ENCODE measurements at regions not wholly inside any gene's neighbourhood (a gene's known extent, or its start where the extent isn't known, plus 50 kb on each side); places are given as distances from the start of the nearest gene placed in this dataset.

DNA sequence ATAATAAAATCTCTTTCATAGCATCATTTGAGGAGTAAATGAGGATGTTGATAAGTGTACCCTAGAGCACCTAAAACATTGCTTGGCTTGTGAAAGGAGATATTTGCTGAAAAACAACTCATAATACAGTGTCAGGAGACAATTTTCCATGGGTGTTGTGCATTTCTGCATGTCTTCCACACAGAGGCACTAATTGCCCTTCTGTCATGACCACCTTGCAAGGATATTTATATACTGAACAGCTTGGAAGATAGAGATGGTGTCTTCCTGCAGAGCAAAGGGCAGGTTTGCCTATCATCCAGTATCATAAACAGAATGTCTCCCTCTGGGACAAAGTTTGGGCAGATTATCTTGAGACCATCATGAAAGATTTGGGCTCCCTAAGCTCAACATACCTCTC, 495.2 kb upstream of the LRRN3 start:
- no peak overlapping the region for H3K4me3 ChIP-seq (ENCODE audit: low read depth, low read length)
- TF ChIP-seq, protein P1, sequence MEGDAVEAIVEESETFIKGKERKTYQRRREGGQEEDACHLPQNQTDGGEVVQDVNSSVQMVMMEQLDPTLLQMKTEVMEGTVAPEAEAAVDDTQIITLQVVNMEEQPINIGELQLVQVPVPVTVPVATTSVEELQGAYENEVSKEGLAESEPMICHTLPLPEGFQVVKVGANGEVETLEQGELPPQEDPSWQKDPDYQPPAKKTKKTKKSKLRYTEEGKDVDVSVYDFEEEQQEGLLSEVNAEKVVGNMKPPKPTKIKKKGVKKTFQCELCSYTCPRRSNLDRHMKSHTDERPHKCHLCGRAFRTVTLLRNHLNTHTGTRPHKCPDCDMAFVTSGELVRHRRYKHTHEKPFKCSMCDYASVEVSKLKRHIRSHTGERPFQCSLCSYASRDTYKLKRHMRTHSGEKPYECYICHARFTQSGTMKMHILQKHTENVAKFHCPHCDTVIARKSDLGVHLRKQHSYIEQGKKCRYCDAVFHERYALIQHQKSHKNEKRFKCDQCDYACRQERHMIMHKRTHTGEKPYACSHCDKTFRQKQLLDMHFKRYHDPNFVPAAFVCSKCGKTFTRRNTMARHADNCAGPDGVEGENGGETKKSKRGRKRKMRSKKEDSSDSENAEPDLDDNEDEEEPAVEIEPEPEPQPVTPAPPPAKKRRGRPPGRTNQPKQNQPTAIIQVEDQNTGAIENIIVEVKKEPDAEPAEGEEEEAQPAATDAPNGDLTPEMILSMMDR (conservative IDR thresholded peaks at IDR 0.05; ENCODE audit: low read depth, low read length) = peak; percentile 7

DNA sequence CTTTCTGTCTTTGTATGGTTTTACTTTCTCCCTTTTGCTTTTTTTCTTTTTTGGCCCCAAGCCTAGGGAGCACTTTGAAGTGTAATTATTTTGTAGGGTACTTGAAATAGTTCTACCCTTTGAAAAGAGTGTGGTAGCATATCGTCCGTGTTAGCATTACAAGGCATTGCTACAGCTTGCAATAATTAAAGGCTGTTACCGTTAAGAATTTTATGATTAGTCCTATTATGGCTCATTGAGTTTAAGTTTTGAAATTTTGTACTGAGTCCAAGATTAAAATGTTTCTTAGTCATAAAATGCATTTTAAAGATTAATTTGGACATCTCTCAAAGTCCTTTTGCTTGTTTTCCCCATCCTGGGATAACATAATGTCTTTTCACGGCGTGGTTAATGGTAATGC, 490.0 kb upstream of the LRRN3 start:
- H3K4me3 ChIP-seq (ENCODE audit: low read depth, low read length) = no peak overlapping the region
- TF ChIP-seq, protein P1 (conservative IDR thresholded peaks at IDR 0.05; ENCODE audit: low read depth, low read length) = no peak
- no peak for DNase-seq (ENCODE audit: low read depth)

More for the DNA sequence above, 495.2 kb upstream of the LRRN3 start:
- no peak for DNase-seq (ENCODE audit: low read depth)

DNA sequence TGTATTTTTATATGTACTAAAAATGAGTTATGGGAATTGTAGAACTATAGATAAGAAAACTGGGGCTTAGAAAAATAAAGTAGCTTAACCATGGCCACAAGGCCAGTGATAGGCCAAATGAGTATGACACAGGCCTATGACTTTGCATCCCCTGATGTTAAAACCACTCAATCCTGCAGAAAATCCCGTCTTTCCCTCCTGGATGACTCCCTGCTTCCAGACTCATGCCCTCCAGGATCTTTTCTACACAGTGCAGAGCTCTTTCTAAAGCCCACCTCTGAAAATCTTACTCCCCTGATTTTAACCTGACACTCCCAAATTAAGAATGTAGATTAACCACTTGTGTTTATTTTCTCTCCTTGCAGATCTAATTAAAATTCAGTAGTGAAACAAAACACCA, 489.2 kb upstream of the LRRN3 start:
- H3K4me3 ChIP-seq (ENCODE audit: low read depth, low read length) = no peak overlapping the region
- TF ChIP-seq, protein P1 (conservative IDR thresholded peaks at IDR 0.05; ENCODE audit: low read depth, low read length) = no peak
- DNase-seq (ENCODE audit: low read depth) = no peak

DNA sequence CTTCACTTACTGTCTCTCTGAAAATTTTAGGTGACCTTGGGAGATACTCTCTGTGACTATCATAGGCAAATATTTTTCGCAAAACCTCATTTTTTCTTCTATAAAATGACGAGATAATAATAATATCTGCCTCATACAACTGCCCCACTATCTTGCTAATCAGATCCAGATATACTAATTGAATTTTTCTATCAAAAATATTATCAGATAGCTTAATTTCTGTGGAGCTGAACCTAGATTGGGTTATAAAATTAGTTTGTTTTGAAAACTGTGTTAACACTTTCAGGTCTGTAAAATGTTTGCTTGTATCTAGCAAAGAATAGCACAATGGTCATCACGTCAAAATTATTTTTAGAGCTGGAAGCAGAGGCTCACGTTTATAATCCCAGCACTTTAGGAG, 486.7 kb upstream of the LRRN3 start:
- TF ChIP-seq, protein P1 (conservative IDR thresholded peaks at IDR 0.05; ENCODE audit: low read depth, low read length) = no peak
- DNase-seq (ENCODE audit: low read depth) = no peak

DNA sequence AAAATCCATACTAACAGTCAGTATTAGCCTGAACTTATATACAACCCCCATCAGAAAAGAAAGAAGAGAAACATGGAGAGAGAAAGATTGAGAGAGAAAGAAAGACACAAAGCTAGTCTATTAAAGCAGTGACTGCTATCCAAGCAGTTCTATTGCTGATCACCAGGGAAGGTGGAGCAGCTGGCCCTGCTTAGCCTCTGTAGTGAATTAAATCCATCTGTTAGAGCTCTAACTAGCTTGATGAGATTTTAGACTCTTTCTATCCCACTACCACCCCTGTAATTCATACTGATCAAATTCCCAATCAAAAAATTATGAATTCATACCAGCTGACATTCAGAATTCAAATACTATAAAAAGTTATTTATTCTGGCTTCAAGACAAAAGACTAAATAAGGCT, 486.0 kb upstream of the LRRN3 start:
- no peak overlapping the region for H3K4me3 ChIP-seq (ENCODE audit: low read depth, low read length)
- no peak for DNase-seq (ENCODE audit: low read depth)
- TF ChIP-seq, protein P1 (conservative IDR thresholded peaks at IDR 0.05; ENCODE audit: low read depth, low read length) = no peak

More for the DNA sequence above, 486.7 kb upstream of the LRRN3 start:
- no peak overlapping the region for H3K4me3 ChIP-seq (ENCODE audit: low read depth, low read length)

DNA sequence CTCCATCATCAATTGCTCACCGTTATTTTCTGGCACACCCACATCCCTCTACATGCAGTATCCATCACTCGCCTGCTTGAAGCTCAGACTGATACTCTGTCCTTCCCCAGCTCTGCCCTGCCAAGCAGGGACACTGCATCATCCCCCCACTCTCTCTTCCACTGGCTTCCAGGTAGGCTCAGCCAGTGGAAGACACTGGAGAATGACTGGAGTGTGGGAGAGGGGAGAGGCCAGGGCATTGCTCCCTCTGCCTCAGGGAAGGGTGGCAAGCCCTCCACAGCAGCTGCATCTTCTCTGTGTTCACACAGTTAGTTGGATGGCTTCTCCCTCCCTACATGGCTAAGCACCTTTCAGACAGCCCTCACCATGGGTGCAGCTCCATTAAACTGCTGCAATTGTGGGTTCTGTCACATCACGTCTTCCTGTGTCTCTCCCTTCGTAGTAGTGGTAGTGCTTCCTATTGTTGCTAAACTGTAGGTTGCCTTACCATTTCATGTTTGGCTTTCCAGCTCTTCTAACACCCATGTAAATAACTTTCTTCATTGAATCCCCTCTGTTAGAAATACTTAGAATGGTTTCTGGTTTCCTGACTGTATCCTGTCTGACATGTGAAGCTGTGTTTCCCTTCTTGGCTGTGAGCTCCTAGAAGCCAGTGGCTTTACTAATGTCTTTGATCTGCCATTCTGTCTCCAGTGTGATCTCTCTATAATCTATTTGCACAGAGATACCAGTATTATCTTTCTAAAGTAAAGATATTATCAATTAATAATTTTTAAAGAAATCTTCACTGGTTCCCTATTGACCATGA, 483.7 kb upstream of the LRRN3 start:
- no peak for DNase-seq (ENCODE audit: low read depth)
- H3K4me3 ChIP-seq (ENCODE audit: low read depth, low read length) = no peak overlapping the region
- TF ChIP-seq, protein P1 (conservative IDR thresholded peaks at IDR 0.05; ENCODE audit: low read depth, low read length) = no peak

DNA sequence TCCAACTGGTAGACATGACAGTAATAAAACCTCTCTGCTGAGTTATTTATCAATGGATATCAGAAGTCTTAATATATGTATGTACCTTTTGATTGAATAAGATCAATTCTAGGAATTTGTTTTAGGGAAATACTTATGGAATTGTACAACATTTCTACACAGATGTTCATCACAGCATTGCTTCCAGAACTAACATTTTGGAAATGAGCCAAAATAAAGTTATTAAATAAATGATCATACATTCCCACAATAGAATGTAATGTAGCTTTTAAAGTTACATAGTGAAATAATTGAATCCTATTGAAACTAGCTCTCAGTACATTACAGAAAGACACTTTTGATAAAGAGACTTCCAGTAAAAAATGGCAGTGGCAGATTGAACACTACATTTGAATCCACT, 481.6 kb upstream of the LRRN3 start:
- TF ChIP-seq, protein P1 (conservative IDR thresholded peaks at IDR 0.05; ENCODE audit: low read depth, low read length) = no peak
- no peak for DNase-seq (ENCODE audit: low read depth)
- H3K4me3 ChIP-seq (ENCODE audit: low read depth, low read length) = no peak overlapping the region
